IPS-18a (cell line): ENCODE measurements at regions not wholly inside any gene's neighbourhood (a gene's known extent, or its start where the extent isn't known, plus 50 kb on each side); places are given as distances from the start of the nearest gene placed in this dataset.

Experiments
- H3K27ac ChIP-seq: one replicate; pipeline ENCODE4 v1.5.1; 2013; ENCODE audit warnings: low read length
- H3K27me3 ChIP-seq: one replicate; pipeline ENCODE4 v1.6.1; 2013; ENCODE audit warnings: mild to moderate bottlenecking, low read length; ENCODE audit not compliant: control insufficient read depth, insufficient read depth
- H3K36me3 ChIP-seq: one replicate; pipeline ENCODE4 v1.6.1; 2013; ENCODE audit warnings: low read depth, low read length; ENCODE audit not compliant: control insufficient read depth
- H3K4me1 ChIP-seq: one replicate; pipeline ENCODE4 v1.6.1; 2013; ENCODE audit warnings: low read depth, low read length; ENCODE audit not compliant: control insufficient read depth
- H3K4me3 ChIP-seq: one replicate; pipeline ENCODE4 v1.5.1; 2013; ENCODE audit warnings: low read length
- H3K9ac ChIP-seq: one replicate; pipeline ENCODE4 v1.6.1; 2013; ENCODE audit warnings: mild to moderate bottlenecking, low read length, moderate library complexity
- H3K9me3 ChIP-seq: one replicate; pipeline ENCODE4 v1.6.1; 2013; ENCODE audit warnings: low read depth, low read length; ENCODE audit not compliant: control insufficient read depth

DNA sequence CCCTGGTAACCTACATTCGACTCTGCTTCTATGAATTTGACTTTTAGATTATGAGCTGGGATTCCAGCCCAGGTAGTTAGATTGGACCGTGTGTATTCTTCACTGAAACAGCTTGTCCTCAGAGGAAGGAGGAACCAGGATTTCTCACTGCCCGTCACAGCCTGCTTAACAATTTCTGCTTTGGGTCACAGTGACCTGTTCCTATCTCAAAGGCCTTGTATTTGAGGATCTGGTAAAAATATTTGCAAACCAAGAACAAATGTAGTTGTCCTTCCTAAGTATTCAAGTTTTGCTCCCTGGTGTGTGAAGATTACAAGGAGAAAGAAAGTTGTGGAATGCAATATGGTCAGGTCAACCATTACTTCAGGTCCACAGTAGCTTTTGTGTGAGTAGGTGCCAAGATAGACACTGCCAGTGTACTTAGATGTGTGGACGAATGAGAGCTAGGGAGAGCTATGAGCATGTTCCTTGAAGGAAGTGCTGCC, 55.1 kb downstream of the KIF4B start:
- no peak overlapping the region for H3K9ac ChIP-seq
- H3K9me3 ChIP-seq, result no peaks in the 10 kb centered on the region
- no peaks in the 10 kb centered on the region for H3K4me1 ChIP-seq
- no peak overlapping the region for H3K27ac ChIP-seq
- H3K27me3 ChIP-seq, result no peaks in the 10 kb centered on the region
- H3K4me3 ChIP-seq, result no peak overlapping the region
- H3K36me3 ChIP-seq, result no peaks in the 10 kb centered on the region

DNA sequence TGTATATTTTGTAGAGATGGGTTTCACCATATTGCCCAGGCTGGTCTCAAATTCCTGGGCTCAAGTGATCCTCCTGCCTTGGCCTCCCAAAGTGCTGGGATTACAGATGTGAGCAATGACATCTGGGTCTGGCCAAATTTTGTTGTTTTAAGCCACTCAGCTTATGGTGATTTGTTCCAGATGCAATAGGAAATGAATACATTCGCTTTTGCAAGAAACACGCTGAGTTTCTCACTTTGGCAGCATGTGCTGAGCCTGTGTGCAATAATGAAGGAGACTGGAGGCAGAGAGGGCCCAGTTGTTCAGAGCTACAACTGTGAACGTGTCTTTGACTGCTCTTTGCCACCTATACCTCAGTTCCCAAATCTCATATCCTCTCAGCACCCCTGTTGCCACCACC, 56.4 kb downstream of the KIF4B start:
- H3K36me3 ChIP-seq, result no peaks in the 10 kb centered on the region
- no peak overlapping the region for H3K27ac ChIP-seq
- H3K4me3 ChIP-seq, result no peak overlapping the region
- no peaks in the 10 kb centered on the region for H3K9me3 ChIP-seq
- H3K9ac ChIP-seq, result no peak overlapping the region
- no peaks in the 10 kb centered on the region for H3K4me1 ChIP-seq
- no peaks in the 10 kb centered on the region for H3K27me3 ChIP-seq

DNA sequence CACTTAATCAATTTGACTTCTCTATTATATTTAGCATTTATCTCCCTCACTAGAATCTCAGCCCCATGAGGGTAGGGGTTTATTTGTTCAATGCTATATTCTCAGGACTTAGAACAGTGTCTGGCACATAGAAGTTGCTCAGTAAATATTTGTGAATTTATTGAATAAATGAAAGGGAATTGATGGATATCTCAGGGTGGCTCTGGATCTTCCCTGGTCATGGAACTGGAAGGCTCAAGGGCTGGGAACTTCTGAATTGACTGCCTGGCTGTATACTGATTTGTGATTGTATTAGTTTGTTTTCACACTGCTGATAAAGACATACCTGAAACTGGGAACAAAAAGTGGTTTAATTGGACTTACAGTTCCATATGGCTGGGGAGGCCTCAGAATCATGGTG, 57.2 kb downstream of the KIF4B start:
- Histone ChIP-seq H3K4me3 (no peak overlapping the region), H3K27me3 (no peaks in the 10 kb centered on the region), H3K4me1 (no peaks in the 10 kb centered on the region), H3K9ac (no peak overlapping the region), H3K9me3 (no peaks in the 10 kb centered on the region), H3K27ac (no peak overlapping the region), H3K36me3 (no peaks in the 10 kb centered on the region)

- Histone ChIP-seq H3K36me3 (no peaks in the 10 kb centered on the region), H3K4me1 (no peaks in the 10 kb centered on the region), H3K27me3 (no peaks in the 10 kb centered on the region), H3K9me3 (no peaks in the 10 kb centered on the region), H3K27ac (no peak overlapping the region), H3K9ac (no peak overlapping the region), H3K4me3 (no peak overlapping the region)
These were observed 62.8 kb downstream of the KIF4B start for GRCh38 chr5:155076379-155076778.

- Histone ChIP-seq H3K9me3 (no peaks in the 10 kb centered on the region), H3K4me1 (no peaks in the 10 kb centered on the region), H3K27me3 (no peaks in the 10 kb centered on the region), H3K4me3 (no peak overlapping the region), H3K27ac (no peak overlapping the region), H3K36me3 (no peaks in the 10 kb centered on the region), H3K9ac (no peak overlapping the region)
These were observed 66.1 kb downstream of the KIF4B start for GRCh38 chr5:155079698-155080097.

- Histone ChIP-seq H3K9ac (no peak overlapping the region), H3K4me3 (no peak overlapping the region), H3K4me1 (no peaks in the 10 kb centered on the region), H3K9me3 (no peaks in the 10 kb centered on the region), H3K27me3 (no peaks in the 10 kb centered on the region), H3K27ac (no peak overlapping the region), H3K36me3 (no peaks in the 10 kb centered on the region)
These were observed 67.2 kb downstream of the KIF4B start for GRCh38 chr5:155080721-155081120.

DNA sequence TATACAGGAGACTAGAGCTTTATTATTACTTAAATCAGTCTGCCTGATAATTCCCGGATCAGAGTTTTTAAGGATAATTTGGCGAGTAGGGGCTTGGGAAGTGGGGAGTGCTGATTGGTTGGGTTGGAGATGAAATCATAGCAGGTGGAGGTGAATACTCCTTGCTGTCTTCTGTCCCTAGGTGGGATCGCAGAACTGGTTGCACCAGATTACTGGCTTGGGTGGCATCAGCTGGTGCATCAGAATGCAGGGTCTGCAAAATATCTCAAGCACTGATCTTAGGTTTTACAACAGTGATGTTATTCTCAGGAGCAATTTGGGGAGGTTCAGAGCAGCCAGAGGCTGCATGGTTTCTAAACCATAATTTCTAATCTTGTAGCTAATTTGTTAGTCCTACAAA, 68.1 kb downstream of the KIF4B start:
- H3K9ac ChIP-seq, result no peak overlapping the region

DNA sequence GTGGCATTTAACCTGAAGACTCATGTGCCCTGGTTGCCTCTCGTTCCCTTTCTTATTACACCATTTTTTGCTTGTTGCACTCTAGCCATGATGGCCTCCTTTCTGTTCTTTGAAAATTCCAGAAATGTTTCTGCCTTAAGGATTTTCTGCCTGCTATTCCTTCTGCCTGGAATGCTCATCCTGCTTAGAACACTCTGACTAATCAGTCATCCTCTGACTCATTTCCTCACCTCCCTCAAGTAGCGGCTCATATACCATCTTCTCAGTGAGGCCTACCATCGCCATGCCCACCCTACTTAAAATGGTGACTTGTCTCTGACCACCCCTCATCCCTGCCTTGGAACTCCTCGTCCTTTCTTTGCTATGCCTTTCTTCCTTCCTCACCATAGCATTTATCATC, 68.8 kb downstream of the KIF4B start:
- no peaks in the 10 kb centered on the region for H3K36me3 ChIP-seq
- no peaks in the 10 kb centered on the region for H3K9me3 ChIP-seq
- no peaks in the 10 kb centered on the region for H3K4me1 ChIP-seq
- no peaks in the 10 kb centered on the region for H3K27me3 ChIP-seq
- H3K4me3 ChIP-seq, result no peak overlapping the region
- H3K9ac ChIP-seq, result no peak overlapping the region
- no peak overlapping the region for H3K27ac ChIP-seq

More for the DNA sequence above, 68.1 kb downstream of the KIF4B start:
- Histone ChIP-seq H3K4me3 (no peak overlapping the region), H3K27me3 (no peaks in the 10 kb centered on the region), H3K27ac (no peak overlapping the region), H3K36me3 (no peaks in the 10 kb centered on the region), H3K4me1 (no peaks in the 10 kb centered on the region), H3K9me3 (no peaks in the 10 kb centered on the region)

- Histone ChIP-seq H3K36me3 (no peaks in the 10 kb centered on the region), H3K27me3 (no peaks in the 10 kb centered on the region)
These were observed 71.9 kb downstream of the KIF4B start for GRCh38 chr5:155085282-155085989.

DNA sequence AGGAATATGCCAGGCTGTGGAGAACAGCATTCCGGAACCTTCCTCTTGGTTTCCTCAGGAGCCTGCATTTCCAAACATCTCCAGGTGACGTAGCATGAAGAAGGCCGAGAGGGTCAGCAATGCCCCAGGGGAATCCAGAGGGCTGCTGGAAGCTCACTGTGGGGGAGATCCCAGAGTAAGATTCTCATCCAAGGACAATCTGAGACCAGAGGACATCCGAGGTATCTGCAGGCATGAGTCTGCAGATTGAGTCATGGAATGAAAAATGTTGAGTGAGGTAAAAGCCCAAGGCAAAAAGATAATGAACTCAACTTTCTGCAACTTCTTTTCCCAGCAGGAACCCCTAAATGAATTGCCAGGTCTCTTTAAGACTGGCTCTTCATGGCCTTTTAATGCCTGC, 73.5 kb downstream of the KIF4B start:
- Histone ChIP-seq H3K4me1 (no peaks in the 10 kb centered on the region), H3K9me3 (no peaks in the 10 kb centered on the region), H3K36me3 (no peaks in the 10 kb centered on the region), H3K4me3 (no peak overlapping the region), H3K9ac (no peak overlapping the region), H3K27ac (no peak overlapping the region), H3K27me3 (no peaks in the 10 kb centered on the region)

More at GRCh38 chr5:155085282-155085989, 71.9 kb downstream of the KIF4B start:
- Histone ChIP-seq H3K4me1 (no peaks in the 10 kb centered on the region), H3K4me3 (no peak overlapping the region), H3K27ac (no peak overlapping the region), H3K9ac (no peak overlapping the region), H3K9me3 (no peaks in the 10 kb centered on the region)

DNA sequence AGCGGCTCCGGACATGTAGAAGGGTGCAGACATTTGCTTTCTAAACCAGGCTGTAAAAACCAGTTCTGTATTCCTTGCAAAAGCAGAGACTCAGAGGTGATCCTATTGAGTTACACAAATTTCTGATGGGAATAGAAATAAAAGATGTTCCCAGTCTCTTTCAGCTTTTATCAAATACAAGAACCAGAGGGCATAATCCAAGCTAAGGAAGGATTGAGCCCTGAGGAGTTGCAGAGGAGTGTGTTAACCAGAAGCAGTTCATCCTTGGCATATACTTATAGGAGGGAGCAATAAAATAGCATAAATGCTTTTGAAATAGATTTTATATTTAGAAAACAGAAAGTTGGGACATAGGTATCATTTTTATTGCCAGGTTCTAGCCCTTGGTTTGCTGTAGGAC, 75.3 kb downstream of the KIF4B start:
- no peaks in the 10 kb centered on the region for H3K27me3 ChIP-seq
- H3K36me3 ChIP-seq, result no peaks in the 10 kb centered on the region
- no peak overlapping the region for H3K4me3 ChIP-seq
- H3K4me1 ChIP-seq, result no peaks in the 10 kb centered on the region
- H3K27ac ChIP-seq, result no peak overlapping the region
- H3K9ac ChIP-seq, result no peak overlapping the region
- H3K9me3 ChIP-seq, result no peaks in the 10 kb centered on the region

DNA sequence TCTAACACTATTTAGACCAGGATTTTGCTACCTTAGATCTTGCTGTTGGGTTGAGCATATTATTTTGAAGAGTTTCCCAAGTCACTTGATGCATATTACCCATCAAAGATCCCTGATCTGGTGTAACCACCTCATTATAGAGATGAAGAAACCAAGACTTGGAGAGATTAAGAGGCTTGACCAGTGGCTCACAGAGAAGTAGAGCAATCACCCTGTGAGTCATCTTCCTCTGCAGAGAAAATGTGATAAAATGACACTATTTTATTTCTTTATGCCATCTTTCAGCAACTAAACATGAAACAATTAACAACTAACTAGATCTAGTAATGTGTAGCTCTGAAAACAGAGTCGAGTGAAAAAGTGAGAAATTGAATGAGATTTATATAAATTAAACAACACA, 76.1 kb downstream of the KIF4B start:
- no peaks in the 10 kb centered on the region for H3K27me3 ChIP-seq
- H3K36me3 ChIP-seq, result no peaks in the 10 kb centered on the region
- no peak overlapping the region for H3K9ac ChIP-seq
- H3K9me3 ChIP-seq, result no peaks in the 10 kb centered on the region
- H3K27ac ChIP-seq, result no peak overlapping the region
- H3K4me1 ChIP-seq, result no peaks in the 10 kb centered on the region
- no peak overlapping the region for H3K4me3 ChIP-seq
